ENCODE measurements at regions not wholly inside any gene's neighbourhood (a gene's known extent, or its start where the extent isn't known, plus 50 kb on each side); places are given as distances from the start of the nearest gene placed in this dataset.

- no peak for DNase-seq (ENCODE audit: low read depth, low spot score)
- in situ Hi-C loops (cut with HindIII; ENCODE audit: low pct_unique_long_range_greater_than_20kb, low sequenced_read_pairs) = no loop called here
These were observed 198.6 kb upstream of the SALL1 start for GRCh38 chr16:51349626-51350025.

GRCh38 chr16:51343411-51343810 is 192.3 kb upstream of the SALL1 start:
- DNase-seq (ENCODE audit: low read depth, low spot score) = no peak
- in situ Hi-C loops (cut with HindIII; ENCODE audit: low pct_unique_long_range_greater_than_20kb, low sequenced_read_pairs) = no loop called here

DNA sequence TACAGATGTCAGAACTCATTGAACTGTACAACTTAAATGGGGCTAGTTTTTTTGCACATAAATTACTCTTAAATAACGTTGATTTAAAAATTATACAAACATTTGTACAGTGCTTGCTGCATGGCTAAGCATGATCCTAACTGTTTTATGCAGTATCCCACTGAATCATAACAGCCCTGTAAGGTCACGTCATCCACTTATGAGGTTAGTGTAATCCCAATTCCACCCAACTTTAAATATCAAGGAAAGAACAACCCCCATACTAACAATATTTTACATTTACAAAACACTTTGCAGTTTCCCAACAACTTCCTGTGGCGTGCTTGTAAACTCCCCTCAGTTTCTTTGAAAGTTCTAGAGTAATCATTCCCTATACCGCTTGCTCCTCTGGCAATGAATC is 190.1 kb upstream of the SALL1 start:
- in situ Hi-C loops (cut with HindIII; ENCODE audit: low pct_unique_long_range_greater_than_20kb, low sequenced_read_pairs) = no loop called here
- no peak for DNase-seq (ENCODE audit: low read depth, low spot score)

GRCh38 chr16:51337662-51338061 is 186.6 kb upstream of the SALL1 start:
- in situ Hi-C loops (cut with HindIII; ENCODE audit: low pct_unique_long_range_greater_than_20kb, low sequenced_read_pairs) = no loop called here
- DNase-seq (ENCODE audit: low read depth, low spot score) = no peak

DNA sequence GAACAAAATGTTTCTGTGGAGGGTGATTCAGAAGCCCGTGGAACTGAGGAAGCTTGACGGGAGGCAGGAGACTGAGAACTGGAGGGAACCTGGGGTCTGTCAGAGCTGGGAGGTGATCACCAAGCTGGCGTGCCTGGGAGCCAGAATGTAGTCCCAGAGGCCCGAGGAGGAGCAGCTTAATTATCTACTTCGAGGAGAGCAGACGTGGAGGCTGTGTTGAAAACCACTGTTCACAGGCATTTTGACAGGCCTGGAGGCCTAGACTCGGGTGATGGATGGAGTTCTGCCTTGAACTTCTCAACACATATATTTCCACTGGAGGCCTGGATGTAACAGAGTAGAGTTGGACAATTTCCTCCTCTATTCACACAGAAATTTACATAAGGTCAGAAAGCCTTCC is 177.7 kb upstream of the SALL1 start:
- no peak for DNase-seq (ENCODE audit: low read depth, low spot score)
- in situ Hi-C loops (cut with HindIII; ENCODE audit: low pct_unique_long_range_greater_than_20kb, low sequenced_read_pairs) = no loop called here

DNA sequence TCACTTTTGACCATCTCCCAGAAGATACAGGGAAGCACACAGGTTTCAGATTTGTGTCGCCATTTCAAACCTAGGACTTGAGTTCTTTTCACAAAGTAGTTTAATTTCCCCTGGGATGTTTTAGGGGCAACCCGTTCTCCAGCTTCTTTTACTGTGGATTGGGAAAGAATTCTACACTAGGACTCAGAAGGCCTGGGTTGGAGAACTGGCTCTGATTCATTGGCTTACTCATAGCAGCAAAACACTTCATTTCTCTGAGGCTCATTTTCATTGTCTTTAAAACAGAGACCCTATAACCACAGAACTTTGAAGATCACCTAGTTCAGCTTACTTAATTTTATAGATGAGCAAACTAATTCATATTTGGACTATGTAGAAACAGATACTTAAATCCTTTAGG is 175.9 kb upstream of the SALL1 start:
- no peak for DNase-seq (ENCODE audit: low read depth, low spot score)
- in situ Hi-C loops (cut with HindIII; ENCODE audit: low pct_unique_long_range_greater_than_20kb, low sequenced_read_pairs) = no loop called here

- in situ Hi-C loops (cut with HindIII; ENCODE audit: low pct_unique_long_range_greater_than_20kb, low sequenced_read_pairs) = no loop called here
- no peak for DNase-seq (ENCODE audit: low read depth, low spot score)
These were observed 175.2 kb upstream of the SALL1 start for GRCh38 chr16:51326131-51326856.

- DNase-seq (ENCODE audit: low read depth, low spot score) = no peak
- in situ Hi-C loops (cut with HindIII; ENCODE audit: low pct_unique_long_range_greater_than_20kb, low sequenced_read_pairs) = no loop called here
These were observed 170.2 kb upstream of the SALL1 start for GRCh38 chr16:51321251-51321650.

- in situ Hi-C loops (cut with HindIII; ENCODE audit: low pct_unique_long_range_greater_than_20kb, low sequenced_read_pairs) = no loop called here
- DNase-seq (ENCODE audit: low read depth, low spot score) = no peak
These were observed 166.5 kb upstream of the SALL1 start for GRCh38 chr16:51317575-51317974.

- DNase-seq (ENCODE audit: low read depth, low spot score) = no peak
- in situ Hi-C loops (cut with HindIII; ENCODE audit: low pct_unique_long_range_greater_than_20kb, low sequenced_read_pairs) = no loop called here
These were observed 162.1 kb upstream of the SALL1 start for GRCh38 chr16:51313198-51313597.

- in situ Hi-C loops (cut with HindIII; ENCODE audit: low pct_unique_long_range_greater_than_20kb, low sequenced_read_pairs) = no loop called here
These were observed 161.5 kb upstream of the SALL1 start for GRCh38 chr16:51312363-51313150.

DNA sequence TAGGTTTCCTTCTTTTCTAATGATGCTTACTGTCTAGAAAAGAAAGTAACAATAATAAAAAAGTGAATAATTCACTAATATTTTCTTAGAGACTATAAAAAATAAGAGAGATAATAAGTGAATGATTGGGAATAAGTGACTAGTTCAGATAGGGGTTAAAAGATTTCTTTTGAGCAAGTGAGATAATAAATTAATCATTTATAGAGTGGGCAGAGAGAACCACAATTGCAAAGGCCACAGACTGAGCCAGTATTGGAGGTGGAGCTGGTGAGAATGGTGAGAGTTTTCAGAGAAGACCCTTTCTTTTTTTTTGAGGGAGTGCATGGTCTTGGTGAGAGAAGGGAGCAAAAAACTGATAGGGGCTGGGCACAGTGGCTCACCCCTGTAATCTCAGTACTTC is 159.1 kb upstream of the SALL1 start:
- no peak for DNase-seq (ENCODE audit: low read depth, low spot score)
- in situ Hi-C loops (cut with HindIII; ENCODE audit: low pct_unique_long_range_greater_than_20kb, low sequenced_read_pairs) = no loop called here

More at GRCh38 chr16:51312363-51313150, 161.5 kb upstream of the SALL1 start:
- DNase-seq (ENCODE audit: low read depth, low spot score) = no peak

DNA sequence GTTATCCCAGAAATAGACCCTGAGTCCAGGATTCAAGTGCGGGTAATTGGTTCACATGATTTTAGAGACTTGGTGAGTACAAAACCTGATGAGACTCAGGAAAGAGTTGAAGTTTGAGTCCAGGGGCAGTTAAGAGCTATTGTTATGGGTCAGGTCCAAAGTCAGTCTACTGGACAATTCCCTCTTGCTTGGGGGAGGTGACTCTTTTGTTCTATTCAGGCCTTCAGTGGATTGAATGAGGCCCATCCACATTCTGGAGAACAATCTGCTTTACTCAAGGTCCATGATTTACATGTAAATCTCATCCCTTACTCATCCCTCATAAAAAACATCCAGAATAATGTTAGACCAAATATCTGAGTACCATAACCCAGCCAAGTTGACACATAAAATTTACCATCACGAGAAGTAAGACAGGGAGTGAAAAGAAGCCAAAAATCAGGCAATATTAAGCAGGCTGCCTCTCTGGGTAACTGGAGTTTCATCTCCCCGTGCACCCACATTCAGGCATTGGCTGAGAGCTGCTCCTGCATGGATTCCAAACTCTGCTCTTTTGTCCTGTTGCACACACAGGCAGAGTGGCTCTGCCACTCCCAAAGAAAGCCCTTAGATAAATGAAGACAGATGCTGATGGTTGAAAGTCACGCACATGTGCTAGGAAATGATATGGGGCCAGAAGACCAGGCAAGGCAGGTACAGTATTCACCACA is 156.0 kb upstream of the SALL1 start:
- in situ Hi-C loops (cut with HindIII; ENCODE audit: low pct_unique_long_range_greater_than_20kb, low sequenced_read_pairs) = no loop called here
- no peak for DNase-seq (ENCODE audit: low read depth, low spot score)

DNA sequence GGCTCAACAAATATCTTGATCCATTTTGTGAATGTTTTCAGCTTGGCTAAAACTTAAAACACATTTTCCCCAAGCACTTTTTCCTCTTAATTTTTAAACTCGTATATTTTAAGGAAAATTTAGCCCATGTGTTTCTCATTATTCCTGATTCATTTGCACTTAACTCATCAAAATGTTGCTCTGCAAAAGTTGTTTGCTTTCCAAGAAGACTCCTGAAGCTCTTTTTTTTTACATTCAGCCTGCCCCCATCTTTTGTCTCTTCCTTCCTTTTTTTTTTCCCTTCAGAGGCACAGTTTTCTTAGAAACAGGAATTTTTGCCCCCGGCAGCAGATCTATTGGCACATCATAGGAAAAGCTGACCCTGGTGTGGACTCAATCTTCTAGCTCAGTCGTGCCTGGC is 155.0 kb upstream of the SALL1 start:
- DNase-seq (ENCODE audit: low read depth, low spot score) = no peak
- in situ Hi-C loops (cut with HindIII; ENCODE audit: low pct_unique_long_range_greater_than_20kb, low sequenced_read_pairs) = no loop called here

- in situ Hi-C loops (cut with HindIII; ENCODE audit: low pct_unique_long_range_greater_than_20kb, low sequenced_read_pairs) = no loop called here
- DNase-seq (ENCODE audit: low read depth, low spot score) = no peak
These were observed 154.3 kb upstream of the SALL1 start for GRCh38 chr16:51305337-51305736.

DNA sequence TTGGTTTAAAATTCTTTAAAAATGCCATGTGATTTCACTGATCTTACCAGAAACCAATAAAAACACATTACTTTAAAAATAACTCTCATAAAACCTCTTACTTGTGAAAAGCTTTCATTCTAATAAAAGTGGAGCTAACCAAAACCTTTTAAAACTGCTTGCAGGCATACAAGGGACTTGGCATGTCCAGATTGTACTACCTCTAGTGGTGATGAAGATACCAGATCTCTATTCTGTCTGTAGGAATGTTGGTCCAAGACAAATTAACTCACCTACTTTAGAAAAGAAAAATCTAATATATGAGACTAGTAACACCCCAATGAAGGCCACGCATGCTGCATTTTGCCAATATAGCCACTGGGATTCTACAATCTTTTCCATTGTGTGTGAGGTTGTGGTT is 151.0 kb upstream of the SALL1 start:
- no peak for DNase-seq (ENCODE audit: low read depth, low spot score)
- in situ Hi-C loops (cut with HindIII; ENCODE audit: low pct_unique_long_range_greater_than_20kb, low sequenced_read_pairs) = no loop called here

- DNase-seq (ENCODE audit: low read depth, low spot score) = no peak
- in situ Hi-C loops (cut with HindIII; ENCODE audit: low pct_unique_long_range_greater_than_20kb, low sequenced_read_pairs) = no loop called here
These were observed 147.7 kb upstream of the SALL1 start for GRCh38 chr16:51298800-51299199.

DNA sequence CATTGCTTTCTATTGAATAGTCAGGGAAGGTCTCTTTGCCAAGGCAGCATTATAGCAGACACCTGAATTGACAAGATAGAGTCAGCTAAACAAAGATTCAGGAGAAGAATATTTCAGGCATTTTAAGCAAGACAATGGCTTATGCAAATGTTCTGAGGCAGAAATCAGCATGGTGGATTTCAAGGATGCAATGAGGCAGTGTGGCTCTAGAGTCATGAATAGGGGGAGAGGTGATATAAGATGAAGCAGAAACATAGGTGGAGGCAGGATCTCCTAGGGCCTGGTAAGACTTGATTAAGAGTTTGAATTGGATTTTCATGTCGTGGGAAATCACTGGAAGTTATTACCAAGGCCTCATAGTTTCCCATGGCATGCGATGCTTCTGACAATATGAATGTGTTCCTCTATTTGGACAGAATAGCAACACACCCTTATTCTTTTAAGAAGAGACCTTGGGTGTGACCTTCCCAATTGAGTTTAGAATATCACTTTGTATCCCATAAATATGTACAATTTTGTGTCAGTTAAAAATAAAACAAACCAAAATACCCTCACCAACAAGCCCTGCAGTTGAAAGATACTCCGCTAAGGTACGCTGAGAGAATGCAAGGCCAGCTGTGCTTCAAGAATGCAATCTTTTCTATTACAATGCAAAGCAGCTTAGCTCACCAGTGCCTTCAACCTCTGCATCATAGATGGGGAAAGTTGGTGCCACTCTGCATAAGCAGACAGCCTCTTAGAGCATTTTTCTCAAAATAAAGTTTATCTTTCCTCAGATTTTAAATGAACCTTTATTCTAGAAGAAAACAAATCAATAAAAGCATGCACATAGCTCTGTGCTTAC is 139.6 kb upstream of the SALL1 start:
- in situ Hi-C loops (cut with HindIII; ENCODE audit: low pct_unique_long_range_greater_than_20kb, low sequenced_read_pairs) = no loop called here

More for the DNA sequence above, 139.6 kb upstream of the SALL1 start:
- DNase-seq (ENCODE audit: low read depth, low spot score) = no peak
